HG02885 (cell line): ENCODE measurements at regions not wholly inside any gene's neighbourhood (a gene's known extent, or its start where the extent isn't known, plus 50 kb on each side); places are given as distances from the start of the nearest gene placed in this dataset.

Source experiments
- ATAC-seq: cut with Tn5 transposase; IDR thresholded peaks from one replicate; pipeline ENCODE4 v1.9.1; 2021; ENCODE audit warnings: mild to moderate bottlenecking; ENCODE audit not compliant: unreplicated experiment, poor library complexity

- no peak for ATAC-seq
Observed at GRCh38 chr11:116510886-116511650, 261.7 kb downstream of the BUD13 start.

- ATAC-seq = no peak
Observed at GRCh38 chr11:116510166-116510565, 262.6 kb downstream of the BUD13 start.

- no peak for ATAC-seq
Observed at GRCh38 chr11:116509551-116509950, 263.2 kb downstream of the BUD13 start.

GRCh38 chr11:116507849-116508695, 264.7 kb downstream of the BUD13 start:
- no peak for ATAC-seq

GRCh38 chr11:116507016-116507415, 265.8 kb downstream of the BUD13 start:
- ATAC-seq = no peak

GRCh38 chr11:116506263-116506825, 266.4 kb downstream of the BUD13 start:
- ATAC-seq = no peak

- ATAC-seq = no peak
Observed at GRCh38 chr11:116505298-116506262, 267.2 kb downstream of the BUD13 start.

GRCh38 chr11:116504541-116505297, 268.1 kb downstream of the BUD13 start:
- no peak for ATAC-seq

GRCh38 chr11:116503216-116504160, 269.3 kb downstream of the BUD13 start:
- no peak for ATAC-seq

GRCh38 chr11:116502641-116503061, 270.1 kb downstream of the BUD13 start:
- no peak for ATAC-seq

- ATAC-seq = no peak
Observed at GRCh38 chr11:116501728-116502127, 271.1 kb downstream of the BUD13 start.

GRCh38 chr11:116500947-116501602, 271.7 kb downstream of the BUD13 start:
- no peak for ATAC-seq

- ATAC-seq = no peak
Observed at GRCh38 chr11:116500026-116500946, 272.5 kb downstream of the BUD13 start.

GRCh38 chr11:116499396-116500003, 273.3 kb downstream of the BUD13 start:
- ATAC-seq = no peak

- no peak for ATAC-seq
Observed at GRCh38 chr11:116498161-116498560, 274.6 kb downstream of the BUD13 start.

- no peak for ATAC-seq
Observed at GRCh38 chr11:116492600-116492999, 280.2 kb downstream of the BUD13 start.
